ENCODE measurements at regions not wholly inside any gene's neighbourhood (a gene's known extent, or its start where the extent isn't known, plus 50 kb on each side); places are given as distances from the start of the nearest gene placed in this dataset.

DNA sequence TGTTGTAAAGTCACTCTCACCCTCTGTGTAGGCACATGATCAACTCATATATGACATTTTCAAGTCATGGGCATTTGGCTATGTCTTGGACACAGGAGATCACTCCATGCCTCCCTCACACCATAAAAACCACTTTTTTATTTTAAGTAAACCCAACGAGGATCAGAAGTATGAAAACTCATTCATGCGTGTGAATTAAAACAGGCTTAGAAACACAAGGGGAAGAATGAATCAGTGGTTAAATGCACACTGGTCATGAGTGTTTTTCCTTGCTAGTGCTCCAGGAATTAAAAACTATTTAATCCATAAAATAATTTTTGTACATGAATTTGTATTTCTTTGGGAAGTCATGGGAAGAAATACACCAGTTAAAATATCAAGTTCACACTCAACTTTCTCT lies 198.4 kb downstream of the GALC start:
- H3K4me3 ChIP-seq (ENCODE audit: low read depth in 1 of 2, low read length in 2 of 2) = no peak overlapping the region
- H3K79me2 ChIP-seq (ENCODE audit: insufficient read depth, low read length) = no peaks in the 10 kb centered on the region
- no peaks in the 10 kb centered on the region for H3K27me3 ChIP-seq (ENCODE audit: insufficient read depth, low read length, poor library complexity)
- H4K20me1 ChIP-seq (ENCODE audit: insufficient read depth, low read length) = no peaks in the 10 kb centered on the region
- no peak overlapping the region for H3K27ac ChIP-seq (ENCODE audit: low read length)
- H3K9me3 ChIP-seq (ENCODE audit: insufficient read depth, low read length, severe bottlenecking) = no peaks in the 10 kb centered on the region
- DNase-seq = no peak
- TF ChIP-seq EZH2 (IDR thresholded peaks at IDR 0.05; ENCODE audit: borderline replicate concordance, low read depth, low read length, severe bottlenecking) = no peak
- TF ChIP-seq, protein P1, sequence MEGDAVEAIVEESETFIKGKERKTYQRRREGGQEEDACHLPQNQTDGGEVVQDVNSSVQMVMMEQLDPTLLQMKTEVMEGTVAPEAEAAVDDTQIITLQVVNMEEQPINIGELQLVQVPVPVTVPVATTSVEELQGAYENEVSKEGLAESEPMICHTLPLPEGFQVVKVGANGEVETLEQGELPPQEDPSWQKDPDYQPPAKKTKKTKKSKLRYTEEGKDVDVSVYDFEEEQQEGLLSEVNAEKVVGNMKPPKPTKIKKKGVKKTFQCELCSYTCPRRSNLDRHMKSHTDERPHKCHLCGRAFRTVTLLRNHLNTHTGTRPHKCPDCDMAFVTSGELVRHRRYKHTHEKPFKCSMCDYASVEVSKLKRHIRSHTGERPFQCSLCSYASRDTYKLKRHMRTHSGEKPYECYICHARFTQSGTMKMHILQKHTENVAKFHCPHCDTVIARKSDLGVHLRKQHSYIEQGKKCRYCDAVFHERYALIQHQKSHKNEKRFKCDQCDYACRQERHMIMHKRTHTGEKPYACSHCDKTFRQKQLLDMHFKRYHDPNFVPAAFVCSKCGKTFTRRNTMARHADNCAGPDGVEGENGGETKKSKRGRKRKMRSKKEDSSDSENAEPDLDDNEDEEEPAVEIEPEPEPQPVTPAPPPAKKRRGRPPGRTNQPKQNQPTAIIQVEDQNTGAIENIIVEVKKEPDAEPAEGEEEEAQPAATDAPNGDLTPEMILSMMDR (IDR thresholded peaks at IDR 0.05; ENCODE audit: borderline replicate concordance, extremely low read depth, low read length, poor library complexity, severe bottlenecking) = no peak
- H3K36me3 ChIP-seq (ENCODE audit: insufficient read depth, low read length) = no peaks in the 10 kb centered on the region
- ATAC-seq (ENCODE audit: insufficient read depth, low read depth) = no peak
- no peak overlapping the region for H2AFZ ChIP-seq (ENCODE audit: low read depth, low read length)
- no peak overlapping the region for H3K4me2 ChIP-seq (ENCODE audit: insufficient read depth, low read length)
- H3K4me1 ChIP-seq (ENCODE audit: insufficient read depth, low read length) = no peaks in the 10 kb centered on the region
- no peak overlapping the region for H3K9ac ChIP-seq (ENCODE audit: low read depth, low read length)

GRCh38 chr14:87785897-87786296 lies 207.1 kb downstream of the GALC start:
- Histone ChIP-seq H3K27me3 (ENCODE audit: insufficient read depth, low read length, poor library complexity) (no peaks in the 10 kb centered on the region), H4K20me1 (ENCODE audit: insufficient read depth, low read length) (no peaks in the 10 kb centered on the region), H3K9me3 (ENCODE audit: insufficient read depth, low read length, severe bottlenecking) (peaks cover 5% of the 10 kb centered on the region), H3K4me2 (ENCODE audit: insufficient read depth, low read length) (no peak overlapping the region), H3K4me3 (ENCODE audit: low read depth in 1 of 2, low read length in 2 of 2) (no peak overlapping the region), H3K9ac (ENCODE audit: low read depth, low read length) (no peak overlapping the region), H3K4me1 (ENCODE audit: insufficient read depth, low read length) (no peaks in the 10 kb centered on the region), H2AFZ (ENCODE audit: low read depth, low read length) (no peak overlapping the region), H3K79me2 (ENCODE audit: insufficient read depth, low read length) (no peaks in the 10 kb centered on the region), H3K27ac (ENCODE audit: low read length) (no peak overlapping the region), H3K36me3 (ENCODE audit: insufficient read depth, low read length) (no peaks in the 10 kb centered on the region)
- TF ChIP-seq EZH2 (IDR thresholded peaks at IDR 0.05; ENCODE audit: borderline replicate concordance, low read depth, low read length, severe bottlenecking) = no peak
- TF ChIP-seq, protein P1 (IDR thresholded peaks at IDR 0.05; ENCODE audit: borderline replicate concordance, extremely low read depth, low read length, poor library complexity, severe bottlenecking) = no peak
- ATAC-seq (ENCODE audit: insufficient read depth, low read depth) = no peak
- no peak for DNase-seq

- Histone ChIP-seq H3K4me3 (ENCODE audit: low read depth in 1 of 2, low read length in 2 of 2) (no peak overlapping the region), H3K27me3 (ENCODE audit: insufficient read depth, low read length, poor library complexity) (no peaks in the 10 kb centered on the region), H3K36me3 (ENCODE audit: insufficient read depth, low read length) (no peaks in the 10 kb centered on the region), H3K79me2 (ENCODE audit: insufficient read depth, low read length) (no peaks in the 10 kb centered on the region), H4K20me1 (ENCODE audit: insufficient read depth, low read length) (no peaks in the 10 kb centered on the region), H3K4me1 (ENCODE audit: insufficient read depth, low read length) (no peaks in the 10 kb centered on the region), H3K27ac (ENCODE audit: low read length) (no peak overlapping the region), H3K9me3 (ENCODE audit: insufficient read depth, low read length, severe bottlenecking) (peaks cover 5% of the 10 kb centered on the region), H2AFZ (ENCODE audit: low read depth, low read length) (no peak overlapping the region), H3K4me2 (ENCODE audit: insufficient read depth, low read length) (no peak overlapping the region), H3K9ac (ENCODE audit: low read depth, low read length) (no peak overlapping the region)
- DNase-seq (no peak), ATAC-seq (ENCODE audit: insufficient read depth, low read depth) (no peak)
- TF ChIP-seq, protein P1 (IDR thresholded peaks at IDR 0.05; ENCODE audit: borderline replicate concordance, extremely low read depth, low read length, poor library complexity, severe bottlenecking) = no peak
- no peak for TF ChIP-seq EZH2 (IDR thresholded peaks at IDR 0.05; ENCODE audit: borderline replicate concordance, low read depth, low read length, severe bottlenecking)
Measured at GRCh38 chr14:87784386-87784785, 208.6 kb downstream of the GALC start.

GRCh38 chr14:87783071-87783470 lies 209.9 kb downstream of the GALC start:
- Histone ChIP-seq H2AFZ (ENCODE audit: low read depth, low read length) (no peak overlapping the region), H4K20me1 (ENCODE audit: insufficient read depth, low read length) (no peaks in the 10 kb centered on the region), H3K27ac (ENCODE audit: low read length) (no peak overlapping the region), H3K27me3 (ENCODE audit: insufficient read depth, low read length, poor library complexity) (no peaks in the 10 kb centered on the region), H3K4me1 (ENCODE audit: insufficient read depth, low read length) (no peaks in the 10 kb centered on the region), H3K4me3 (ENCODE audit: low read depth in 1 of 2, low read length in 2 of 2) (no peak overlapping the region), H3K79me2 (ENCODE audit: insufficient read depth, low read length) (no peaks in the 10 kb centered on the region), H3K36me3 (ENCODE audit: insufficient read depth, low read length) (no peaks in the 10 kb centered on the region), H3K4me2 (ENCODE audit: insufficient read depth, low read length) (no peak overlapping the region), H3K9me3 (ENCODE audit: insufficient read depth, low read length, severe bottlenecking) (peaks cover 5% of the 10 kb centered on the region), H3K9ac (ENCODE audit: low read depth, low read length) (no peak overlapping the region)
- ATAC-seq (ENCODE audit: insufficient read depth, low read depth) = no peak
- no peak for TF ChIP-seq EZH2 (IDR thresholded peaks at IDR 0.05; ENCODE audit: borderline replicate concordance, low read depth, low read length, severe bottlenecking)
- TF ChIP-seq, protein P1 (IDR thresholded peaks at IDR 0.05; ENCODE audit: borderline replicate concordance, extremely low read depth, low read length, poor library complexity, severe bottlenecking) = no peak
- DNase-seq = no peak
